Mucosa of descending colon (tissue), 3 donors: ENCODE measurements at regions not wholly inside any gene's neighbourhood (a gene's known extent, or its start where the extent isn't known, plus 50 kb on each side); places are given as distances from the start of the nearest gene placed in this dataset.

Source experiments
- ATAC-seq: fragments of 200-7000 bp; cut with Tn5 transposase; one replicate; pipeline ENCODE4 v1.9.1; 2020; ENCODE audit warnings: mild to moderate bottlenecking, moderate library complexity
- DNase-seq, 3 donors: peaks; one replicate each; pipeline ENCODE4 v3.0.0-alpha.2; 2020
- H3K36me3 ChIP-seq: fragments of 200-600 bp; one replicate; pipeline ENCODE4 v1.8.0; 2021; ENCODE audit warnings: low read depth, mild to moderate bottlenecking
- H3K4me1 ChIP-seq: fragments of 200-600 bp; one replicate; pipeline ENCODE4 v1.8.0; 2021; ENCODE audit warnings: low read depth, mild to moderate bottlenecking
- H3K4me3 ChIP-seq: fragments of 200-600 bp; one replicate; pipeline ENCODE4 v1.8.0; 2021; ENCODE audit warnings: mild to moderate bottlenecking
- H3K9me3 ChIP-seq: fragments of 200-600 bp; one replicate; pipeline ENCODE4 v1.8.0; 2021; ENCODE audit warnings: mild to moderate bottlenecking
- intact Hi-C, 2 donors: fragments of 100-400 bp; cut with DNase I in 1 of 2; cut with micrococcal nuclease in 1 of 2; formaldehyde crosslinking; loops; one replicate each; pipeline versions ENCODE4 v1.11.0 to v1.11.1; 2022; cut with DNase I, micrococcal nuclease
- TF ChIP-seq, protein P1 (sequence below): fragments of 200-600 bp; IDR thresholded peaks from one replicate; pipeline ENCODE4 v1.8.0; 2022; ENCODE audit warnings: antibody characterized with exemption, mild to moderate bottlenecking
- donor health status: DM: no; HTN: no; CAD: no; lungs with moderate emphysema.
- donor health status: DM: no; HTN: no; CAD: no.
- donor health status: DM: no; HTN: yes; CAD: no.

- ATAC-seq (no peak), DNase-seq (no peak)
- Histone ChIP-seq H3K36me3 (no peaks in the 10 kb centered on the region), H3K4me3 (no peak overlapping the region), H3K9me3 (peaks cover 11% of the 10 kb centered on the region), H3K4me1 (no peaks in the 10 kb centered on the region)
- TF ChIP-seq, protein P1, sequence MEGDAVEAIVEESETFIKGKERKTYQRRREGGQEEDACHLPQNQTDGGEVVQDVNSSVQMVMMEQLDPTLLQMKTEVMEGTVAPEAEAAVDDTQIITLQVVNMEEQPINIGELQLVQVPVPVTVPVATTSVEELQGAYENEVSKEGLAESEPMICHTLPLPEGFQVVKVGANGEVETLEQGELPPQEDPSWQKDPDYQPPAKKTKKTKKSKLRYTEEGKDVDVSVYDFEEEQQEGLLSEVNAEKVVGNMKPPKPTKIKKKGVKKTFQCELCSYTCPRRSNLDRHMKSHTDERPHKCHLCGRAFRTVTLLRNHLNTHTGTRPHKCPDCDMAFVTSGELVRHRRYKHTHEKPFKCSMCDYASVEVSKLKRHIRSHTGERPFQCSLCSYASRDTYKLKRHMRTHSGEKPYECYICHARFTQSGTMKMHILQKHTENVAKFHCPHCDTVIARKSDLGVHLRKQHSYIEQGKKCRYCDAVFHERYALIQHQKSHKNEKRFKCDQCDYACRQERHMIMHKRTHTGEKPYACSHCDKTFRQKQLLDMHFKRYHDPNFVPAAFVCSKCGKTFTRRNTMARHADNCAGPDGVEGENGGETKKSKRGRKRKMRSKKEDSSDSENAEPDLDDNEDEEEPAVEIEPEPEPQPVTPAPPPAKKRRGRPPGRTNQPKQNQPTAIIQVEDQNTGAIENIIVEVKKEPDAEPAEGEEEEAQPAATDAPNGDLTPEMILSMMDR: no peak
- intact Hi-C loops: no loop called here
These were observed 168.6 kb upstream of the UBASH3B start for GRCh38 chr11:122486793-122487495.

DNA sequence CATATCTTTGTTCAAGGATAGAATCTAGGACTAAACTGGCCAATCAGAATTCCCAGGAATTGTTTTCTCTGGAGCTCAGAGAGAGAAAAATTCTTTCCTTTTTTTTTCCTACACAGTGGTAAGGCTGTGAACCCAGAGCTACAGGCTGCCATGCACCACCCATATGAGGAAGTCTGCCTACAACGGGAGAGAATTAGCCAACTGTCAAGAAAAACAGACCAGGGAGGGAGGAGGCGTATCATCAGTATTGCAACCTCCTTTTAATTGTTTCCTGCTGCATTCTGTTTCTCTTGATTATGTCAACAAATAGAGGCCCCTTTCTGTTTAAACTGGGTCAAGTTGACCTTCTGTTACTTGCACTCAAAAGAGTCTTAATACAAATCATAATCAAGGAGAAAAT lies 176.5 kb upstream of the UBASH3B start:
- TF ChIP-seq, protein P1: no peak
- no peak for DNase-seq
- intact Hi-C loops: no loop called here
- no peak for ATAC-seq
- Histone ChIP-seq H3K9me3 (peaks cover 9% of the 10 kb centered on the region), H3K4me1 (no peaks in the 10 kb centered on the region), H3K4me3 (no peak overlapping the region), H3K36me3 (no peaks in the 10 kb centered on the region)

- Histone ChIP-seq H3K4me1 (no peaks in the 10 kb centered on the region), H3K9me3 (no peaks in the 10 kb centered on the region), H3K4me3 (no peak overlapping the region), H3K36me3 (no peaks in the 10 kb centered on the region)
- TF ChIP-seq, protein P1: no peak
- DNase-seq (no peak), ATAC-seq (no peak)
- intact Hi-C loops: no loop called here
These were observed 186.6 kb upstream of the UBASH3B start for GRCh38 chr11:122468965-122469364.

DNA sequence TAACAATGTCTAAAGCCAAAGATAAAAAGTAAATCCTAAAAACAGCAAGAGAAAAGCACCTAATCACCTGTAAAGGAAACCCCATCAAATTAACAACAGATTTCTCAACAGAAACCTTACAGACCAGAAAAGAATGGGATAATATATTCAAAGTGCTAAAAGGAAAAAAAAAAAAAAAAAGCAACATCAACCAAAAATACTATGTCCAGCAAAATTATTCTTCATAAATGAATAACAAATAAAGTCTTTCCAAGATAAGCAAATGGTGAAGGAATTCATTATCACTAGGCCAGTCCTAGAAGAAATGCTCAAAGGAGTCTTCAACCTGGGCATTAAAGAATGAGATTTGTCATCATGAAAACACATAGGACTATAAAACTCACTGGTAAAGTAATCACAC lies 192.0 kb upstream of the UBASH3B start:
- no peaks in the 10 kb centered on the region for H3K4me1 ChIP-seq
- H3K4me3 ChIP-seq: no peak overlapping the region
- H3K36me3 ChIP-seq: no peaks in the 10 kb centered on the region
- intact Hi-C loops: no loop called here
- H3K9me3 ChIP-seq: peaks cover 26% of the 10 kb centered on the region
- no peak for DNase-seq
- no peak for ATAC-seq
- TF ChIP-seq, protein P1: no peak

DNA sequence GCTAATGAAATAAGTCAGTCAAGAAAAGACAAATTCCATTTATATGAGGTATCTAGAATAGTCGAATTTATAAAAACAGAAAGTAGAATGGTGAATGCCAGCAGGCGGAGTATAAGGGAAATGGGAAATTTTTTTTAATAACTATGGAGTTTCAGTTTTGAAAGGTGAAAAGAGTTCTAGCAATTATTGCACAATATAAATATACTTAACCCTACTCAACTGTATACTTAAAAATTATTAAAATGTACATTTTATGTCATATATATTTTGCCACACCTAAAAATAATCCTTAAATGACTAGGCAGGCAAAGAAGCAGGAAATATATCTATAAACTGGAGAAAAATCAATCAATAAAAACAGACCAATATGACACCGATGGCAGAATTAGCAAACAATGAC lies 196.5 kb upstream of the UBASH3B start:
- TF ChIP-seq, protein P1: no peak
- H3K4me3 ChIP-seq: no peak overlapping the region
- no peak for ATAC-seq
- H3K4me1 ChIP-seq: no peaks in the 10 kb centered on the region
- no peaks in the 10 kb centered on the region for H3K36me3 ChIP-seq
- intact Hi-C loops: no loop called here
- DNase-seq: no peak
- H3K9me3 ChIP-seq: peaks cover 32% of the 10 kb centered on the region

DNA sequence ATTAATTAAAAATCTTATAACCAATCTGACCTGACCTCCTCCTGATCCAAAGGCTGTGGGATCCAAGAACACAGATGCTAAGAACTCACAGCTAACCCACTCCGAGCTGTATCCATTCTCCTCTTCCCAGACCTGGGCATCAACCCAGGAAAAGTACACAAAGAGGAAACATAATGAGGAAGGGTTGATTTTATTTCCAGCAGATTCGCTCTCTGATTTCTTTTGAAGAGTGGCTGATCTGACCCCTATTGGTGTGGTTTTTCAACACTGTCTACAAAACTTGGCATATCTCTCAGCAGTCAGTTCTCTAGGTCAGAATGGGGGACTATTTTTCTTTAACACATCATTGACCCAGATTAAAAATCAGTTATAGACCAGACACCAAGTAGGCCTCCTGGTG lies 201.9 kb upstream of the UBASH3B start:
- Histone ChIP-seq H3K4me3 (no peak overlapping the region), H3K36me3 (no peaks in the 10 kb centered on the region), H3K4me1 (no peaks in the 10 kb centered on the region), H3K9me3 (peaks cover 6% of the 10 kb centered on the region)
- no peak for ATAC-seq
- no peak for DNase-seq
- intact Hi-C loops: no loop called here
- TF ChIP-seq, protein P1: no peak
